ENCODE measurements at regions not wholly inside any gene's neighbourhood (a gene's known extent, or its start where the extent isn't known, plus 50 kb on each side); places are given as distances from the start of the nearest gene placed in this dataset.

- intact Hi-C loops (cut with DNase I), result no loop called here
- peaks cover 0 to 9% (median 2%) of the 10 kb centered on the region in 12 donors for H3K4me1 ChIP-seq
- no peaks in the 10 kb centered on the region for H3K36me3 ChIP-seq
- H3K27ac ChIP-seq, result peak overlapping the region in 1 of 12 donors; percentile 48
- WGBS, 4 donors, result 26 to 47% (median 38%) methylated on average over 7 of the region's 7 CpGs
- peaks cover 0 to 26% (median 0%) of the 10 kb centered on the region in 9 donors for H3K27me3 ChIP-seq
- DNase-seq (no peak), ATAC-seq (no peak)
- H3K9me3 ChIP-seq, result no peaks in the 10 kb centered on the region
- TF ChIP-seq POLR2A (IDR thresholded peaks at IDR 0.05), result no peak
- no peak for TF ChIP-seq CTCF (IDR thresholded peaks at IDR 0.05)
- H3K4me3 ChIP-seq, result peak overlapping the region in 5 of 12 donors; percentile 14 to 40 (median 17)
Measured at GRCh38 chr22:48090332-48090672, 1327.9 kb downstream of the TBC1D22A start.

GRCh38 chr22:48089601-48090331, 1327.3 kb downstream of the TBC1D22A start:
- peak overlapping the region in 5 of 12 donors; percentile 14 to 40 (median 17) for H3K4me3 ChIP-seq
- peak in 1 of 5 donors; percentile 39 for DNase-seq

GRCh38 chr22:48088926-48089536, 1326.6 kb downstream of the TBC1D22A start:
- no peak overlapping the region for H3K27ac ChIP-seq
- H3K9me3 ChIP-seq, result no peaks in the 10 kb centered on the region
- ATAC-seq (peak in 1 of 4 donors; percentile 18), DNase-seq (no peak)
- TF ChIP-seq POLR2A (IDR thresholded peaks at IDR 0.05), result no peak
- no peak for TF ChIP-seq CTCF (IDR thresholded peaks at IDR 0.05)
- peaks cover 0 to 9% (median 2%) of the 10 kb centered on the region in 12 donors for H3K4me1 ChIP-seq
- no peak overlapping the region for H3K4me3 ChIP-seq
- 82 to 88% (median 84%) methylated on average over 8 of the region's 8 CpGs for WGBS, 4 donors
- intact Hi-C loops (cut with DNase I), result no loop called here
- H3K27me3 ChIP-seq, result peaks cover 0 to 36% (median under 1%) of the 10 kb centered on the region in 9 donors
- H3K36me3 ChIP-seq, result no peaks in the 10 kb centered on the region

More at GRCh38 chr22:48089601-48090331, 1327.3 kb downstream of the TBC1D22A start:
- no peaks in the 10 kb centered on the region for H3K36me3 ChIP-seq
- ATAC-seq, result peak; percentile 55 to 73 (median 62)
- H3K27me3 ChIP-seq, result peaks cover 0 to 29% (median 0%) of the 10 kb centered on the region in 9 donors
- H3K4me1 ChIP-seq, result peaks cover 0 to 9% (median 2%) of the 10 kb centered on the region in 12 donors
- H3K9me3 ChIP-seq, result no peaks in the 10 kb centered on the region
- intact Hi-C loops (cut with DNase I), result no loop called here
- 35 to 50% (median 42%) methylated on average over 13 to 19 of the region's 19 CpGs for WGBS, 4 donors
- no peak overlapping the region for H3K27ac ChIP-seq
- no peak for TF ChIP-seq CTCF (IDR thresholded peaks at IDR 0.05)
- TF ChIP-seq POLR2A (IDR thresholded peaks at IDR 0.05), result no peak

GRCh38 chr22:48088251-48088650, 1325.8 kb downstream of the TBC1D22A start:
- Histone ChIP-seq H3K4me1 (peaks cover 0 to 9% (median 2%) of the 10 kb centered on the region in 12 donors), H3K9me3 (no peaks in the 10 kb centered on the region), H3K4me3 (no peak overlapping the region), H3K27ac (no peak overlapping the region), H3K27me3 (peaks cover 0 to 43% (median 4%) of the 10 kb centered on the region in 9 donors), H3K36me3 (no peaks in the 10 kb centered on the region)
- DNase-seq (no peak), ATAC-seq (no peak)
- TF ChIP-seq POLR2A (IDR thresholded peaks at IDR 0.05) (no peak), CTCF (IDR thresholded peaks at IDR 0.05) (no peak)
- WGBS, 4 donors, result 74 to 83% (median 79%) methylated on average over 5 of the region's 5 CpGs
- intact Hi-C loops (cut with DNase I), result no loop called here

Measured in heart left ventricle (tissue), 16 donors.